ENCODE measurements at regions not wholly inside any gene's neighbourhood (a gene's known extent, or its start where the extent isn't known, plus 50 kb on each side); places are given as distances from the start of the nearest gene placed in this dataset.

- TF ChIP-seq NANOG (IDR thresholded peaks at IDR 0.05; ENCODE audit: insufficient read depth, low read depth, low read length, poor library complexity, severe bottlenecking) = no peak
- no peak for TF ChIP-seq CTCF (IDR thresholded peaks at IDR 0.05; ENCODE audit: control extremely low read depth in 1 of 3, insufficient read depth in 1 of 3, low read depth in 1 of 3, low read length in 3 of 3)
- TF ChIP-seq BCL11A (IDR thresholded peaks at IDR 0.05; ENCODE audit: low read depth in 2 of 2, low read length in 2 of 2) = no peak
- no peak for TF ChIP-seq BRCA1 (IDR thresholded peaks at IDR 0.05; ENCODE audit: low read depth, low read length)
- no peak for TF ChIP-seq ATF3 (IDR thresholded peaks at IDR 0.05; ENCODE audit: insufficient read depth, low read depth, low read length)
- no peak for TF ChIP-seq EGR1 (IDR thresholded peaks at IDR 0.05; ENCODE audit: borderline replicate concordance, low read depth, low read length)
- no peak for TF ChIP-seq SIX5 (IDR thresholded peaks at IDR 0.05; ENCODE audit: low read depth, low read length)
- no peak for TF ChIP-seq PHF8 (conservative IDR thresholded peaks at IDR 0.05; ENCODE audit: low read depth, low read length)
- no peak for TF ChIP-seq TBP (IDR thresholded peaks at IDR 0.05; ENCODE audit: low read depth, low read length)
- TF ChIP-seq USF2 (IDR thresholded peaks at IDR 0.05; ENCODE audit: low read length) = no peak
- no peak for TF ChIP-seq SP2 (IDR thresholded peaks at IDR 0.05; ENCODE audit: low read length)
- TF ChIP-seq YY1 (IDR thresholded peaks at IDR 0.05; ENCODE audit: low read depth, low read length) = no peak
Observed at GRCh38 chr6:125568609-125569008, 180.8 kb upstream of the HEY2 start.

Measured in H1 (cell line).